ENCODE measurements at regions not wholly inside any gene's neighbourhood (a gene's known extent, or its start where the extent isn't known, plus 50 kb on each side); places are given as distances from the start of the nearest gene placed in this dataset.

DNA sequence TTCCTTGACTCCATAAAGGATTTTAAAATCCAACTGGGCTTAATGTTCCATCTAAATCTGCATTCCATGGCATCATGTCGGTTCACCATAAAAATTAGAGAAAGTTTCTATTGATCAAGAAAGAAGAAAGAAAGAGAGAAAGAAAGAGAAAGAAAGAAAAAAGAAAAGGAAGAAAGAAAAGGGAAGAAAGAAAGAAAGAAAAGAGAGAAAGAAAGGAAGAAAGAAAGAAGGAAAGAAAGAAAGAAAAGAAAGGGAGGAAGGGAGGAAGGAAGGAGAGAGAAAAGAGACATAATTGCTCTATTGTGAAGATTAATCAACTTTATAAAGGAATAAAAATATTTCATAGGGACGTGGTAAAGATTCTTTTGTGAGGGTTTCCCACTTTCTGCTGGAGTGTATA, 329.2 kb downstream of the DLEU7 start:
- Mint-ChIP-seq H3K27ac (ENCODE audit: unreplicated experiment) (no peak overlapping the region), H3K4me1 (ENCODE audit: unreplicated experiment) (no peaks in the 10 kb centered on the region), H3K27me3 (ENCODE audit: unreplicated experiment) (no peaks in the 10 kb centered on the region), H3K36me3 (ENCODE audit: unreplicated experiment) (no peaks in the 10 kb centered on the region), H3K9me3 (ENCODE audit: unreplicated experiment) (no peaks in the 10 kb centered on the region), H3K4me3 (ENCODE audit: unreplicated experiment) (no peak overlapping the region)
- TF ChIP-seq, protein P1, sequence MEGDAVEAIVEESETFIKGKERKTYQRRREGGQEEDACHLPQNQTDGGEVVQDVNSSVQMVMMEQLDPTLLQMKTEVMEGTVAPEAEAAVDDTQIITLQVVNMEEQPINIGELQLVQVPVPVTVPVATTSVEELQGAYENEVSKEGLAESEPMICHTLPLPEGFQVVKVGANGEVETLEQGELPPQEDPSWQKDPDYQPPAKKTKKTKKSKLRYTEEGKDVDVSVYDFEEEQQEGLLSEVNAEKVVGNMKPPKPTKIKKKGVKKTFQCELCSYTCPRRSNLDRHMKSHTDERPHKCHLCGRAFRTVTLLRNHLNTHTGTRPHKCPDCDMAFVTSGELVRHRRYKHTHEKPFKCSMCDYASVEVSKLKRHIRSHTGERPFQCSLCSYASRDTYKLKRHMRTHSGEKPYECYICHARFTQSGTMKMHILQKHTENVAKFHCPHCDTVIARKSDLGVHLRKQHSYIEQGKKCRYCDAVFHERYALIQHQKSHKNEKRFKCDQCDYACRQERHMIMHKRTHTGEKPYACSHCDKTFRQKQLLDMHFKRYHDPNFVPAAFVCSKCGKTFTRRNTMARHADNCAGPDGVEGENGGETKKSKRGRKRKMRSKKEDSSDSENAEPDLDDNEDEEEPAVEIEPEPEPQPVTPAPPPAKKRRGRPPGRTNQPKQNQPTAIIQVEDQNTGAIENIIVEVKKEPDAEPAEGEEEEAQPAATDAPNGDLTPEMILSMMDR (IDR thresholded peaks at IDR 0.05): no peak
- no peak for DNase-seq (ENCODE audit: extremely low spot score, unreplicated experiment)

DNA sequence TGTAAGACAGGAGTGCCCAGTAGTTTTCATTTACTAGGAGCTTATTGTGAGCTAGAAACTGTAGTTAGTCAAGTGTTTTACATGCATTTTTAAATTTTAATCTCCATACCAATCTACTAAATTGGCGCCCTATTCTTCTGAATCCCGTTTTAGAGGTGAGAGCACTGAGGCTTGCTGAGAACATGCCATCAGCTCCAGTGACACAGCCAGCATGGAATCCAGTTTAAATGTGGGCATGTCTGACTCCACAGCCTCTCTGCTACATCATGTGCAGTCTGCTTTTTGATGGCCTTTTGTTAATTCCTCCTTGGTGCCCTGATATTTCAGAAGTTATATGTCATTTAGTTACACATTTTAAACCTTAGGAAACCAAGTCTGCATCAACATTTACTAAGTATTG, 325.4 kb downstream of the DLEU7 start:
- Mint-ChIP-seq H3K9me3 (ENCODE audit: unreplicated experiment) (no peaks in the 10 kb centered on the region), H3K4me1 (ENCODE audit: unreplicated experiment) (peaks cover 14% of the 10 kb centered on the region), H3K27ac (ENCODE audit: unreplicated experiment) (no peak overlapping the region), H3K36me3 (ENCODE audit: unreplicated experiment) (no peaks in the 10 kb centered on the region), H3K27me3 (ENCODE audit: unreplicated experiment) (no peaks in the 10 kb centered on the region), H3K4me3 (ENCODE audit: unreplicated experiment) (no peak overlapping the region)
- TF ChIP-seq, protein P1 (IDR thresholded peaks at IDR 0.05): no peak
- DNase-seq (ENCODE audit: extremely low spot score, unreplicated experiment): no peak

DNA sequence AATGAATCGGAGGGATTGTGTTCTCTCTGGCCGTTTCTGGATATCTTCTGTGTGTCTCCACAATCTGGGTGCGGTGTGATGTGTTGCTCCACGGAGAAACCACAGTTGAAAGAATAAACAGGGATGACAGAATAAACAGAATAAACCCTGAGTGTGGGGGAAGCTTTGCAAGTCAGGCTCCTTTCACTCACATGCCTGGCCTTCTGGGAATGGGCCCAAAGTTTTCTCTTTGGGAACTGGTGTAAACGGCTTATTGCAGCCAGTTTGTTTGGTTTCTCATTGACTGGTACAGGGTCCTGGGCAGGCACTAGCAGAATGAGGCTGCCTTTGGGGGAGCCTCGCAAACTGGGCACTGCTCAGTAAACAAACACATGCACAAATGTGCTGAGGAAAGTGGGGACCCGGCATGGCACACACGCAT, 324.7 kb downstream of the DLEU7 start:
- DNase-seq (ENCODE audit: extremely low spot score, unreplicated experiment): no peak
- no peak overlapping the region for H3K27ac Mint-ChIP-seq (ENCODE audit: unreplicated experiment)
- H3K4me1 Mint-ChIP-seq (ENCODE audit: unreplicated experiment): peaks cover 14% of the 10 kb centered on the region
- H3K9me3 Mint-ChIP-seq (ENCODE audit: unreplicated experiment): no peaks in the 10 kb centered on the region
- no peaks in the 10 kb centered on the region for H3K27me3 Mint-ChIP-seq (ENCODE audit: unreplicated experiment)
- no peak overlapping the region for H3K4me3 Mint-ChIP-seq (ENCODE audit: unreplicated experiment)
- TF ChIP-seq, protein P1 (IDR thresholded peaks at IDR 0.05): no peak
- no peaks in the 10 kb centered on the region for H3K36me3 Mint-ChIP-seq (ENCODE audit: unreplicated experiment)

DNA sequence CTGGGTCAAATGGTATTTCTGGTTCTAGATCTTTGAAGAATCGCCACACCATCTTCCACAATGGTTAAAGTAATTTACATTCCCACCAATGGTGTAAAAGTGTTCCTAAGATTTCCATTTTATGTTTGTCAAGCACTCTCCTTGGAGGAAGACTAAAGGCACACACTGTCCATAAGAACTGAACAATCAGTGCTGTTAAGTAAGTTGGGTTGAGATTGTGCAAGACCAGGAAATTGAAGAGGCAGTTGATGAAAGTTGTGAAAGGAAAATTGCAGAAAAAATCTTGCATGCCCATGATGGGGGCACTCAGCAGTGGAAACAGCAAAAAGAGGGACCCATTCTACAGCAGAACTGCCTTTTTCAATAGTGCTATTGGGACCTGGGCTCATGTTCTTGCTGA, 323.6 kb downstream of the DLEU7 start:
- Mint-ChIP-seq H3K27ac (ENCODE audit: unreplicated experiment) (no peak overlapping the region), H3K9me3 (ENCODE audit: unreplicated experiment) (no peaks in the 10 kb centered on the region), H3K27me3 (ENCODE audit: unreplicated experiment) (no peaks in the 10 kb centered on the region), H3K36me3 (ENCODE audit: unreplicated experiment) (no peaks in the 10 kb centered on the region), H3K4me3 (ENCODE audit: unreplicated experiment) (no peak overlapping the region), H3K4me1 (ENCODE audit: unreplicated experiment) (peaks cover 14% of the 10 kb centered on the region)
- TF ChIP-seq, protein P1 (IDR thresholded peaks at IDR 0.05): no peak
- DNase-seq (ENCODE audit: extremely low spot score, unreplicated experiment): no peak

DNA sequence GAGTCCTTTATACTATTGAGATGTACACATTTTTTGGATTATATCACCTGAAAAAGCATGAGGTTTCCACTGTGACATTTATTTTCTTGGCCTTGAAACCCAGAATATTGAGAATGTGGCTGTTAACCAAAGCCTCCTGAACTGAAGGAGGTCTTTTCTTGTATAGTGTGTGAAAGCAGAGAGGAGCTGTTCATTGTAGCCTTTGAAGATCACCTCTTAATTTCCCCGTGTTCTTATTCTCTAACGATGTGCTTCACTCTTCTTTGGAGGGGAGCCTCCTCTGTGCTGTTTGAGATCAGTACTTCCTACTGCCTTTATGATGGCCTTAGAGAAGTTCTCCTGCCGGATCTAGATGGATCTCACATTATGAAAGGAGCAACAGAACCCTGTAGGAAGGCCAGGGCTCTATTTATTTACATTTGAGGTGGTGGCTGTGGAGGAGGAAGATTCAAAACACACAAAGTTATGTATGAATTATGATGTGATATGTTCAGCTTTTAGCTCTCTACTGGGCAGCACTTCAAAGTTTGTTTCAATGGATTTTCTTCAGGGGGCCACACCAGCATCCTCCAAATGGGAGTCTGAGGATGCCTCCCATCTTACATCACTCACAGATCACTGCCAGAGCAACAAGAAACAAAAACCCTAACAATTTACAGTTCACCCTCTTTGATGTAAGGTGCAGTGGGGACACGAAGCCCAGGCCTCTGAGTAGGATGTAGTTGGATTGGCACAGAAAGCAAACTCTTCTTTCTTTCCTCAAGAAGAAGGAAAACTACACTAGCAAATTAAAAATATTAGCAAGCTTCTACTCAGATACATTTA, 322.3 kb downstream of the DLEU7 start:
- Mint-ChIP-seq H3K27me3 (ENCODE audit: unreplicated experiment) (no peaks in the 10 kb centered on the region), H3K9me3 (ENCODE audit: unreplicated experiment) (no peaks in the 10 kb centered on the region), H3K36me3 (ENCODE audit: unreplicated experiment) (no peaks in the 10 kb centered on the region), H3K27ac (ENCODE audit: unreplicated experiment) (no peak overlapping the region), H3K4me3 (ENCODE audit: unreplicated experiment) (no peak overlapping the region), H3K4me1 (ENCODE audit: unreplicated experiment) (peaks cover 14% of the 10 kb centered on the region)
- DNase-seq (ENCODE audit: extremely low spot score, unreplicated experiment): no peak
- TF ChIP-seq, protein P1 (IDR thresholded peaks at IDR 0.05): no peak
